ENCODE measurements at regions not wholly inside any gene's neighbourhood (a gene's known extent, or its start where the extent isn't known, plus 50 kb on each side); places are given as distances from the start of the nearest gene placed in this dataset.

- TF ChIP-seq, protein P1, sequence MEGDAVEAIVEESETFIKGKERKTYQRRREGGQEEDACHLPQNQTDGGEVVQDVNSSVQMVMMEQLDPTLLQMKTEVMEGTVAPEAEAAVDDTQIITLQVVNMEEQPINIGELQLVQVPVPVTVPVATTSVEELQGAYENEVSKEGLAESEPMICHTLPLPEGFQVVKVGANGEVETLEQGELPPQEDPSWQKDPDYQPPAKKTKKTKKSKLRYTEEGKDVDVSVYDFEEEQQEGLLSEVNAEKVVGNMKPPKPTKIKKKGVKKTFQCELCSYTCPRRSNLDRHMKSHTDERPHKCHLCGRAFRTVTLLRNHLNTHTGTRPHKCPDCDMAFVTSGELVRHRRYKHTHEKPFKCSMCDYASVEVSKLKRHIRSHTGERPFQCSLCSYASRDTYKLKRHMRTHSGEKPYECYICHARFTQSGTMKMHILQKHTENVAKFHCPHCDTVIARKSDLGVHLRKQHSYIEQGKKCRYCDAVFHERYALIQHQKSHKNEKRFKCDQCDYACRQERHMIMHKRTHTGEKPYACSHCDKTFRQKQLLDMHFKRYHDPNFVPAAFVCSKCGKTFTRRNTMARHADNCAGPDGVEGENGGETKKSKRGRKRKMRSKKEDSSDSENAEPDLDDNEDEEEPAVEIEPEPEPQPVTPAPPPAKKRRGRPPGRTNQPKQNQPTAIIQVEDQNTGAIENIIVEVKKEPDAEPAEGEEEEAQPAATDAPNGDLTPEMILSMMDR (IDR thresholded peaks at IDR 0.05): no peak
- TF ChIP-seq NRF1 (IDR thresholded peaks at IDR 0.05; ENCODE audit: low read depth, low read length) (no peak), YY1 (IDR thresholded peaks at IDR 0.05; ENCODE audit: low read depth) (no peak), POLR2AphosphoS5 (IDR thresholded peaks at IDR 0.05; ENCODE audit: low read depth, low read length) (no peak)
These were observed 622.3 kb downstream of the MTRR start for GRCh38 chr5:8491254-8491653.

Measured in SK-N-SH (cell line).